ENCODE measurements at regions not wholly inside any gene's neighbourhood (a gene's known extent, or its start where the extent isn't known, plus 50 kb on each side); places are given as distances from the start of the nearest gene placed in this dataset.

DNA sequence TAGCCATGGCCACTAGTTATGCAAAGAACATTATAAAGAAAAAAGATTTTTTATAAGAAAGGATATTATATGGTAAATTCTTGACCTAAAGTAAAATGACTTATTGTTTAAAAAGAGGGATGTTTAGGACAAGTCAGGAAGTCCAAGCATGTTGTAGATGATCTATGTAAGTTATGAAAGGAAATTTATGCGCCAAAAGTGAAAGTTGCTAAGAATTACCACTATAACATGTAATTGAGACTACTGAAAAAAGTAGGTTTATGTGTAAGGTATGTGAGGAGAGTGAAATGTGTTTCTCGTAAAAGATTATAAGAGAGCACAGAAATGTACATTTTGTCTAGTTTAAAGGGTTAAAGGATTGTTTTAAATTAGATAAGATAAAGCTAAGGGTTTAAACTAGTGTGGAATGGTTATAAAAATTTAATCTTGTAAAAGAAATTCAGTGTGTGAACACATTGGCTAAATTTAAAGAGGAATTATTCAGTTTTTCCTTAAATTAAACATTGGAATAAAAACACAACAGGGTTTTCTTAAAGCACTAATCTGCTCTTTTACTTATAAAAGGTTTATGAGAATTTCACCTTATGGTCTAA lies 1100.4 kb upstream of the EDIL3 start:
- no peak for DNase-seq (ENCODE audit: low read depth)
- H3K4me3 ChIP-seq (ENCODE audit: low read depth, low read length): no peak overlapping the region
- TF ChIP-seq, protein P1, sequence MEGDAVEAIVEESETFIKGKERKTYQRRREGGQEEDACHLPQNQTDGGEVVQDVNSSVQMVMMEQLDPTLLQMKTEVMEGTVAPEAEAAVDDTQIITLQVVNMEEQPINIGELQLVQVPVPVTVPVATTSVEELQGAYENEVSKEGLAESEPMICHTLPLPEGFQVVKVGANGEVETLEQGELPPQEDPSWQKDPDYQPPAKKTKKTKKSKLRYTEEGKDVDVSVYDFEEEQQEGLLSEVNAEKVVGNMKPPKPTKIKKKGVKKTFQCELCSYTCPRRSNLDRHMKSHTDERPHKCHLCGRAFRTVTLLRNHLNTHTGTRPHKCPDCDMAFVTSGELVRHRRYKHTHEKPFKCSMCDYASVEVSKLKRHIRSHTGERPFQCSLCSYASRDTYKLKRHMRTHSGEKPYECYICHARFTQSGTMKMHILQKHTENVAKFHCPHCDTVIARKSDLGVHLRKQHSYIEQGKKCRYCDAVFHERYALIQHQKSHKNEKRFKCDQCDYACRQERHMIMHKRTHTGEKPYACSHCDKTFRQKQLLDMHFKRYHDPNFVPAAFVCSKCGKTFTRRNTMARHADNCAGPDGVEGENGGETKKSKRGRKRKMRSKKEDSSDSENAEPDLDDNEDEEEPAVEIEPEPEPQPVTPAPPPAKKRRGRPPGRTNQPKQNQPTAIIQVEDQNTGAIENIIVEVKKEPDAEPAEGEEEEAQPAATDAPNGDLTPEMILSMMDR (IDR thresholded peaks at IDR 0.05; ENCODE audit: insufficient read depth, low read length): no peak

DNA sequence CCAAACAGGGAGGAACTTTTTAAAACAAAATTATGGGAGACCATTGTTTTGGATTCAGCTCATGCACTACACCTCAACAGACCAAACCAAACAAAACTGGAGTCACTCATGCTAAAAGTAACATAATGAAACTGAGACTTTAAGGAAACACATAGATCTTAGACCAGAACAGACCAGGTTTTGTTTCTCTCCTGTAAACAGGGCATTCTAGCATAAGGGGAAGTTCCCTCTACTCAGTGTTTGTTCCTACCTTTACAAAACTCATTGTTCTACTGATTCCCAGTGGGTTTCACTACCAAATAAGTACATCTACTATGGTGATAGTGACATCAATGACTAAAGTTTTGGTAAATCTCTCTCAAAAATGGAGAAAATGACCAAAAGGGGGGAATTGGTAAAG lies 1103.6 kb upstream of the EDIL3 start:
- no peak for DNase-seq (ENCODE audit: low read depth)
- TF ChIP-seq, protein P1 (IDR thresholded peaks at IDR 0.05; ENCODE audit: insufficient read depth, low read length): no peak

DNA sequence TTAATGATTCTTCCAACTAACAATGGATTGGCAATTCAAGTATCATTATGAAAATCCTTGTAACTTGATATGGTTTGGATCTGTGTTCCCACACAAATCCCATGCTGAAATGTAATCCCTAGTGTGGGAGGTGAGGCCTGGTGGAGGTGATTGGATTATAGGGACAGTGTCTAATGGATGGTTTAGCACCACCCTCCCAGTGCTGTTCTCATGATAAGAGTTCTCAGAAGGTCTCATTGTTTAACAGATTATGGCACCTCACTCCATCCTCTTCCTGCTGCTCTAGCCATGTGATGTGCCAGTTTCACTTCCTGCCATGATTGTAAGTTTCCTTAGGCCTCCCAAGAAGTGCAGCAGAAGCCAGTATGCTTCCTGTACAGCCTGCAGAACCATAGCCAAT lies 1116.2 kb upstream of the EDIL3 start:
- H3K4me3 ChIP-seq (ENCODE audit: low read depth, low read length): no peak overlapping the region
- TF ChIP-seq, protein P1 (IDR thresholded peaks at IDR 0.05; ENCODE audit: insufficient read depth, low read length): no peak
- DNase-seq (ENCODE audit: low read depth): no peak

More for the DNA sequence above, 1103.6 kb upstream of the EDIL3 start:
- H3K4me3 ChIP-seq (ENCODE audit: low read depth, low read length): no peak overlapping the region

DNA sequence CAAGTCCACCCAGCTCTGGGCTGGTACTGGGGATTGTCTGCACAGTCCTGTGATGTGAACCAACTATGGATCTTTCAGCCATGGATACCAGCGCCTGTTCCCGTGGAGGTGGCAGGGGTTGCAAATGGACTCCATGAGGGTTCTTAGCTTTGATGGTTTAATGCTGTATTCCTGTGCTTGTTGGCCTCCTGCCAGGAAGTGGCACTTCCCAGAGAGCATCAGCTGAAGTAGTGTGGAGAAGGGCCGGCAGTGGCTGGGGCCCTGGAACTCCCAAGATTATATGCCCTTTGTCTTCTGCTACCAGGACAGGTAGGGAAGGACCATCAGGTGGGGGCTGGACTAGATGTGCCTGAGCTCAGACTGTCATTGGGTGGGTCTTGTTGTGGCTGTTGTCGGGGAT lies 1104.8 kb upstream of the COX7C start:
- no peak for DNase-seq (ENCODE audit: low read depth)
- H3K4me3 ChIP-seq (ENCODE audit: low read depth, low read length): no peak overlapping the region
- TF ChIP-seq, protein P1 (IDR thresholded peaks at IDR 0.05; ENCODE audit: insufficient read depth, low read length): no peak

DNA sequence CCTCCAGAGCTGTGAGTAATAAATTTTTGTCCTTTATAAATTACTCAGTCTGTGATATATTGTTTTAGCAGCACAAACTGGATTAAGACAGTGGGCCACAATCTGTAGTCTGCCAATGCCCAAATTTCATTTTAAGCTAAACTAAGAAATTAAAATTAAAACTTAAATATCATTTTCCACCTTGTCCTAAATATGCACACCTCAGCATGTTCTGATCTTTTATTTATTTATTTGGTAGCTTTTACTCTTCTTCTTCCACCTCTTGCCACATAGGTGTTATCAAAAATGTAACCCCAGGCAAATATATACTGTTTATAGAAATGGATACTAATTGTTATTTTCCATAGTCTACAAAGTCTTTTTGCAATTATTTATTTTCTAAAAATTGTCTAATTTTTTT lies 1102.2 kb upstream of the COX7C start:
- DNase-seq (ENCODE audit: low read depth): no peak
- H3K4me3 ChIP-seq (ENCODE audit: low read depth, low read length): no peak overlapping the region
- TF ChIP-seq, protein P1 (IDR thresholded peaks at IDR 0.05; ENCODE audit: insufficient read depth, low read length): no peak

DNA sequence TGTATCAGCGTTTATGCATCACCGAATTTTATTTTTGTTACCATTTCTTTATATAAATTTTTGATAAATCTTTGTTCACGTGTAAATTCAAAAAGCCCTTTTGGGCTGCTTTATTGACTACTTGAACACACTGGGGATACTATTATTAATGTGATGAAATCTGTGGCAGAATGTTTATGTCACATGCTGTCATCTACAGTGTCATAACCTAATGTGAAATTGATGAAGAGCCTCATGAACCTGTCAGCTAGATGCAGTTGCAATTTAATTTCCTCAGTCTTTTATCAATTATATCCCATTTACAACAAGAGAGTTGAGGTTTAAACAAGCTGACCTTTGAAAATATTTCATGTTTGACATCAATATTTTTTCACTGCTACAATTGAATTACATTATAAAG lies 1100.4 kb upstream of the COX7C start:
- no peak overlapping the region for H3K4me3 ChIP-seq (ENCODE audit: low read depth, low read length)
- TF ChIP-seq, protein P1 (IDR thresholded peaks at IDR 0.05; ENCODE audit: insufficient read depth, low read length): no peak
- no peak for DNase-seq (ENCODE audit: low read depth)
